ENCODE measurements at regions not wholly inside any gene's neighbourhood (a gene's known extent, or its start where the extent isn't known, plus 50 kb on each side); places are given as distances from the start of the nearest gene placed in this dataset.

- TF ChIP-seq POLR2AphosphoS2 (conservative IDR thresholded peaks at IDR 0.05; ENCODE audit: low read length) (no peak), CTCF (IDR thresholded peaks at IDR 0.05) (no peak), EP300 (IDR thresholded peaks at IDR 0.05) (no peak), BCL3 (IDR thresholded peaks at IDR 0.05) (no peak), POLR2A (IDR thresholded peaks at IDR 0.05; ENCODE audit: low read length) (no peak), ELK1 (IDR thresholded peaks at IDR 0.05; ENCODE audit: low read depth, low read length) (no peak)
These were observed 558.4 kb upstream of the CADM1 start for GRCh38 chr11:116062490-116063171.
